HG03045 (cell line): ENCODE measurements at regions not wholly inside any gene's neighbourhood (a gene's known extent, or its start where the extent isn't known, plus 50 kb on each side); places are given as distances from the start of the nearest gene placed in this dataset.
"Not testable (repeated sequence)": the region's sequence is repeated elsewhere in the genome, so short reads cannot be mapped to it uniquely, and the experiment has no call there.

Source experiments
- ATAC-seq: cut with Tn5 transposase; IDR thresholded peaks from one replicate; pipeline ENCODE4 v1.9.1; 2021; ENCODE audit warnings: mild to moderate bottlenecking, moderate library complexity; ENCODE audit not compliant: unreplicated experiment

- no peak for ATAC-seq
Measured at GRCh38 chr5:96528826-96529474, 95.9 kb upstream of the PCSK1 start.

- ATAC-seq, result no peak
Measured at GRCh38 chr5:96529559-96529958, 96.5 kb upstream of the PCSK1 start.

GRCh38 chr5:96530901-96531300 lies 97.9 kb upstream of the PCSK1 start:
- ATAC-seq, result no peak

- ATAC-seq, result no peak
Measured at GRCh38 chr5:96533371-96533770, 100.3 kb upstream of the PCSK1 start.

GRCh38 chr5:96537386-96537785 lies 104.3 kb upstream of the PCSK1 start:
- ATAC-seq, result no peak

GRCh38 chr5:96538808-96539250 lies 105.8 kb upstream of the PCSK1 start:
- no peak for ATAC-seq

- no peak for ATAC-seq
Measured at GRCh38 chr5:96546120-96546519, 113.1 kb upstream of the PCSK1 start.

- no peak for ATAC-seq
Measured at GRCh38 chr5:96547486-96547885, 114.4 kb upstream of the PCSK1 start.

- ATAC-seq, result no peak
Measured at GRCh38 chr5:96548905-96549304, 113.3 kb upstream of the CAST start.

GRCh38 chr5:96560857-96561256 lies 101.3 kb upstream of the CAST start:
- ATAC-seq, result not testable (repeated sequence)

GRCh38 chr5:96562614-96563013 lies 99.6 kb upstream of the CAST start:
- ATAC-seq, result no peak

- no peak for ATAC-seq
Measured at GRCh38 chr5:96563816-96564215, 98.4 kb upstream of the CAST start.

- no peak for ATAC-seq
Measured at GRCh38 chr5:96565582-96566265, 96.5 kb upstream of the CAST start.

- no peak for ATAC-seq
Measured at GRCh38 chr5:96566833-96567587, 95.2 kb upstream of the CAST start.

GRCh38 chr5:96569332-96569731 lies 92.8 kb upstream of the CAST start:
- ATAC-seq, result no peak

- no peak for ATAC-seq
Measured at GRCh38 chr5:96569770-96570169, 92.4 kb upstream of the CAST start.

GRCh38 chr5:96572864-96573512 lies 89.2 kb upstream of the CAST start:
- no peak for ATAC-seq

- no peak for ATAC-seq
Measured at GRCh38 chr5:96573513-96573894, 88.7 kb upstream of the CAST start.

GRCh38 chr5:96576876-96577275 lies 85.3 kb upstream of the CAST start:
- ATAC-seq, result no peak

GRCh38 chr5:96577909-96578308 lies 84.3 kb upstream of the CAST start:
- ATAC-seq, result no peak

- ATAC-seq, result no peak
Measured at GRCh38 chr5:96579711-96580110, 82.5 kb upstream of the CAST start.
